ENCODE measurements at regions not wholly inside any gene's neighbourhood (a gene's known extent, or its start where the extent isn't known, plus 50 kb on each side); places are given as distances from the start of the nearest gene placed in this dataset.

DNA sequence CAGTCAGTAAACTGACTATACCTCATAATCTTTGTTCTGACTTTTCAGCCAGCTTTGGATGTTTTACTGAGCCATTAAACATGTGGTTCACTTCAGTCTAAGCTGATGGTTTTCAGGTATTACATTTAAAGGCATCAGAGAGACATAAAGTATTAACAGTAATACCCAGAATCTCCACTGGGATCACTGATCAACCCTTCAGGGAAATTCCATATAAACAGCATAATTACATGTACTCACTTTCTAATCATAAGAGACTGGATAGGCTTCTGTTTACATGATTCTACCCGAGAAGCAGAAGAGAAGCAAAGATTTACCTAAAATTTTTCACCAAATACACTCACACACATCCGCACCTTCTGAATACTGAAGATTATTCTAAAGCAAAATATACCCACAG lies 186.7 kb upstream of the FREM1 start:
- no peak overlapping the region for H3K27ac ChIP-seq (ENCODE audit: low read depth in 1 of 2, low read length in 2 of 2)

DNA sequence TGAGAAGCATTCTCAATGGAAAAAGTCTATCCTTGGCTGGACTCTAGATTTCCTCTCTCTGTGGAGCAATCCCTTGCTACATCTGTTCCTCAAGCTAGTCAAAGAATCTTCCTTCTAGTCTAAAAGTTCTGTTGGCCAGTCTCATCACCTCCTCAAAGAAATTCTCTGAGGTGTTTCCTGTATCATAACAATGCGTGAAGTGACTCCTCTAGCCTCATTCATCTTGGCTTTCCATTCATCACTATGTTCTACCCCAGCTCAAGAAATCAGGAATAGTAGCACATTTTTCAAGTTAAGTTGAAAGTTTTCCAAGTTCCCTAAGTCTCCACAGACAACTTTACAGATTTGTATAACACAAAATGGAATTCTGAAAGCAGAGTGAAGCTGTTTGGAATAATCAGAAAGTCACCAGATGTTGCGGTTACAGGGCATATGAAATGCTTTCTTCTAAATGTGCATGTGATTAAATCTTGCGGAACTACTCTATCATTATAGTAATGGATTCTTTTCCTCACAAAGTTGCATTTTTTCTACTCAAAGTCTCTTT lies 176.6 kb upstream of the FREM1 start:
- TF ChIP-seq JUND (IDR thresholded peaks at IDR 0.05) (no peak), RAD21 (IDR thresholded peaks at IDR 0.05) (no peak), SP1 (IDR thresholded peaks at IDR 0.05) (no peak), EGR1 (IDR thresholded peaks at IDR 0.05; ENCODE audit: low read depth in 2 of 2) (no peak), GABPA (IDR thresholded peaks at IDR 0.05 in 1 of 2, conservative IDR thresholded peaks at IDR 0.05 in 1 of 2) (no peak), HNF4A (conservative IDR thresholded peaks at IDR 0.05) (no peak), FOXA1 (IDR thresholded peaks at IDR 0.05) (no peak), RXRA (IDR thresholded peaks at IDR 0.05) (no peak), NR2F2 (IDR thresholded peaks at IDR 0.05) (no peak), HNF4G (IDR thresholded peaks at IDR 0.05) (no peak), YY1 (IDR thresholded peaks at IDR 0.05) (no peak), FOXA2 (IDR thresholded peaks at IDR 0.05) (no peak)
- TF ChIP-seq, protein P1, sequence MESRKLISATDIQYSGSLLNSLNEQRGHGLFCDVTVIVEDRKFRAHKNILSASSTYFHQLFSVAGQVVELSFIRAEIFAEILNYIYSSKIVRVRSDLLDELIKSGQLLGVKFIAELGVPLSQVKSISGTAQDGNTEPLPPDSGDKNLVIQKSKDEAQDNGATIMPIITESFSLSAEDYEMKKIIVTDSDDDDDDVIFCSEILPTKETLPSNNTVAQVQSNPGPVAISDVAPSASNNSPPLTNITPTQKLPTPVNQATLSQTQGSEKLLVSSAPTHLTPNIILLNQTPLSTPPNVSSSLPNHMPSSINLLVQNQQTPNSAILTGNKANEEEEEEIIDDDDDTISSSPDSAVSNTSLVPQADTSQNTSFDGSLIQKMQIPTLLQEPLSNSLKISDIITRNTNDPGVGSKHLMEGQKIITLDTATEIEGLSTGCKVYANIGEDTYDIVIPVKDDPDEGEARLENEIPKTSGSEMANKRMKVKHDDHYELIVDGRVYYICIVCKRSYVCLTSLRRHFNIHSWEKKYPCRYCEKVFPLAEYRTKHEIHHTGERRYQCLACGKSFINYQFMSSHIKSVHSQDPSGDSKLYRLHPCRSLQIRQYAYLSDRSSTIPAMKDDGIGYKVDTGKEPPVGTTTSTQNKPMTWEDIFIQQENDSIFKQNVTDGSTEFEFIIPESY (IDR thresholded peaks at IDR 0.05), result no peak
- TF ChIP-seq, protein P2, sequence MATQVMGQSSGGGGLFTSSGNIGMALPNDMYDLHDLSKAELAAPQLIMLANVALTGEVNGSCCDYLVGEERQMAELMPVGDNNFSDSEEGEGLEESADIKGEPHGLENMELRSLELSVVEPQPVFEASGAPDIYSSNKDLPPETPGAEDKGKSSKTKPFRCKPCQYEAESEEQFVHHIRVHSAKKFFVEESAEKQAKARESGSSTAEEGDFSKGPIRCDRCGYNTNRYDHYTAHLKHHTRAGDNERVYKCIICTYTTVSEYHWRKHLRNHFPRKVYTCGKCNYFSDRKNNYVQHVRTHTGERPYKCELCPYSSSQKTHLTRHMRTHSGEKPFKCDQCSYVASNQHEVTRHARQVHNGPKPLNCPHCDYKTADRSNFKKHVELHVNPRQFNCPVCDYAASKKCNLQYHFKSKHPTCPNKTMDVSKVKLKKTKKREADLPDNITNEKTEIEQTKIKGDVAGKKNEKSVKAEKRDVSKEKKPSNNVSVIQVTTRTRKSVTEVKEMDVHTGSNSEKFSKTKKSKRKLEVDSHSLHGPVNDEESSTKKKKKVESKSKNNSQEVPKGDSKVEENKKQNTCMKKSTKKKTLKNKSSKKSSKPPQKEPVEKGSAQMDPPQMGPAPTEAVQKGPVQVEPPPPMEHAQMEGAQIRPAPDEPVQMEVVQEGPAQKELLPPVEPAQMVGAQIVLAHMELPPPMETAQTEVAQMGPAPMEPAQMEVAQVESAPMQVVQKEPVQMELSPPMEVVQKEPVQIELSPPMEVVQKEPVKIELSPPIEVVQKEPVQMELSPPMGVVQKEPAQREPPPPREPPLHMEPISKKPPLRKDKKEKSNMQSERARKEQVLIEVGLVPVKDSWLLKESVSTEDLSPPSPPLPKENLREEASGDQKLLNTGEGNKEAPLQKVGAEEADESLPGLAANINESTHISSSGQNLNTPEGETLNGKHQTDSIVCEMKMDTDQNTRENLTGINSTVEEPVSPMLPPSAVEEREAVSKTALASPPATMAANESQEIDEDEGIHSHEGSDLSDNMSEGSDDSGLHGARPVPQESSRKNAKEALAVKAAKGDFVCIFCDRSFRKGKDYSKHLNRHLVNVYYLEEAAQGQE (IDR thresholded peaks at IDR 0.05), result no peak
- TF ChIP-seq, protein P3, sequence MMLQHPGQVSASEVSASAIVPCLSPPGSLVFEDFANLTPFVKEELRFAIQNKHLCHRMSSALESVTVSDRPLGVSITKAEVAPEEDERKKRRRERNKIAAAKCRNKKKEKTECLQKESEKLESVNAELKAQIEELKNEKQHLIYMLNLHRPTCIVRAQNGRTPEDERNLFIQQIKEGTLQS (IDR thresholded peaks at IDR 0.05), result no peak
- TF ChIP-seq, protein P4, sequence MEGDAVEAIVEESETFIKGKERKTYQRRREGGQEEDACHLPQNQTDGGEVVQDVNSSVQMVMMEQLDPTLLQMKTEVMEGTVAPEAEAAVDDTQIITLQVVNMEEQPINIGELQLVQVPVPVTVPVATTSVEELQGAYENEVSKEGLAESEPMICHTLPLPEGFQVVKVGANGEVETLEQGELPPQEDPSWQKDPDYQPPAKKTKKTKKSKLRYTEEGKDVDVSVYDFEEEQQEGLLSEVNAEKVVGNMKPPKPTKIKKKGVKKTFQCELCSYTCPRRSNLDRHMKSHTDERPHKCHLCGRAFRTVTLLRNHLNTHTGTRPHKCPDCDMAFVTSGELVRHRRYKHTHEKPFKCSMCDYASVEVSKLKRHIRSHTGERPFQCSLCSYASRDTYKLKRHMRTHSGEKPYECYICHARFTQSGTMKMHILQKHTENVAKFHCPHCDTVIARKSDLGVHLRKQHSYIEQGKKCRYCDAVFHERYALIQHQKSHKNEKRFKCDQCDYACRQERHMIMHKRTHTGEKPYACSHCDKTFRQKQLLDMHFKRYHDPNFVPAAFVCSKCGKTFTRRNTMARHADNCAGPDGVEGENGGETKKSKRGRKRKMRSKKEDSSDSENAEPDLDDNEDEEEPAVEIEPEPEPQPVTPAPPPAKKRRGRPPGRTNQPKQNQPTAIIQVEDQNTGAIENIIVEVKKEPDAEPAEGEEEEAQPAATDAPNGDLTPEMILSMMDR (IDR thresholded peaks at IDR 0.05; ENCODE audit: low read depth, low read length, missing input control), result no peak
- DNase-seq (ENCODE audit: low spot score), result no peak
- no peak overlapping the region for H3K9ac ChIP-seq (ENCODE audit: low read depth in 1 of 2, low read length in 2 of 2)
- no peaks in the 10 kb centered on the region for H3K4me1 ChIP-seq (ENCODE audit: control insufficient read depth in 4 of 4, insufficient read depth in 4 of 4, low read length in 3 of 4)
- no peaks in the 10 kb centered on the region for H3K9me3 ChIP-seq (ENCODE audit: control insufficient read depth in 4 of 4, low read length in 3 of 4)
- H3K27me3 ChIP-seq (ENCODE audit: control insufficient read depth in 4 of 4, insufficient read depth in 4 of 4, low read length in 3 of 4), result no peaks in the 10 kb centered on the region
- H3K36me3 ChIP-seq (ENCODE audit: control insufficient read depth in 4 of 4, insufficient read depth in 3 of 4, low read depth in 1 of 4, low read length in 3 of 4), result no peaks in the 10 kb centered on the region
- H3K4me3 ChIP-seq (ENCODE audit: low read depth in 1 of 3, low read length in 3 of 3), result no peak overlapping the region
- 91% methylated on average over 3 of the region's 3 CpGs for WGBS
- H3K27ac ChIP-seq (ENCODE audit: low read depth in 1 of 2, low read length in 2 of 2), result no peak overlapping the region

More for the DNA sequence above, 186.7 kb upstream of the FREM1 start:
- 78% methylated on average over 2 of the region's 2 CpGs for WGBS
- Histone ChIP-seq H3K36me3 (ENCODE audit: control insufficient read depth in 4 of 4, insufficient read depth in 3 of 4, low read depth in 1 of 4, low read length in 3 of 4) (no peaks in the 10 kb centered on the region), H3K4me1 (ENCODE audit: control insufficient read depth in 4 of 4, insufficient read depth in 4 of 4, low read length in 3 of 4) (no peaks in the 10 kb centered on the region), H3K9me3 (ENCODE audit: control insufficient read depth in 4 of 4, low read length in 3 of 4) (no peaks in the 10 kb centered on the region), H3K4me3 (ENCODE audit: low read depth in 1 of 3, low read length in 3 of 3) (no peak overlapping the region), H3K9ac (ENCODE audit: low read depth in 1 of 2, low read length in 2 of 2) (no peak overlapping the region), H3K27me3 (ENCODE audit: control insufficient read depth in 4 of 4, insufficient read depth in 4 of 4, low read length in 3 of 4) (peaks cover 0 to 7% (median 0%) of the 10 kb centered on the region in 4 donors)
- TF ChIP-seq HNF4A (conservative IDR thresholded peaks at IDR 0.05) (no peak), JUND (IDR thresholded peaks at IDR 0.05) (no peak)
- no peak for DNase-seq (ENCODE audit: low spot score)

Measured in liver (tissue), 8 donors.